ENCODE measurements at regions not wholly inside any gene's neighbourhood (a gene's known extent, or its start where the extent isn't known, plus 50 kb on each side); places are given as distances from the start of the nearest gene placed in this dataset.

DNA sequence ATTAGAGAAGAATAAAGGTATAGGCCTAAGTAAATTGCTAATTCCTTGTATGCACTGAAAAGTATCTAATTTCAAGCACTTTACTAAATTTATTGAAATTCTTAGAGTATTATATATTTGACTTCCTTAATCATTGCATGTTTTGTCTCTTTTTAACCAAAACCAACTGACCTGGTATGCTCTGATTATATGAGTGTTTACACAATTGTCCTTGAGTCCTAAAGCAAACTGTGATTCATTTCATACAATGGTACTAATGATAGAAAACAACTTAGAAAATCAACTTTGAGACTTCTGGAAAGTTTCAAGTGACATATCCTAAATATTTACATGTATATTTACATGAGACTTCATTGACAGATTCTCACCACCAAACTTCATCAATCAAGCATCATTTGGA, 1177.1 kb downstream of the ADGRL3 start:
- TF ChIP-seq, protein P1, sequence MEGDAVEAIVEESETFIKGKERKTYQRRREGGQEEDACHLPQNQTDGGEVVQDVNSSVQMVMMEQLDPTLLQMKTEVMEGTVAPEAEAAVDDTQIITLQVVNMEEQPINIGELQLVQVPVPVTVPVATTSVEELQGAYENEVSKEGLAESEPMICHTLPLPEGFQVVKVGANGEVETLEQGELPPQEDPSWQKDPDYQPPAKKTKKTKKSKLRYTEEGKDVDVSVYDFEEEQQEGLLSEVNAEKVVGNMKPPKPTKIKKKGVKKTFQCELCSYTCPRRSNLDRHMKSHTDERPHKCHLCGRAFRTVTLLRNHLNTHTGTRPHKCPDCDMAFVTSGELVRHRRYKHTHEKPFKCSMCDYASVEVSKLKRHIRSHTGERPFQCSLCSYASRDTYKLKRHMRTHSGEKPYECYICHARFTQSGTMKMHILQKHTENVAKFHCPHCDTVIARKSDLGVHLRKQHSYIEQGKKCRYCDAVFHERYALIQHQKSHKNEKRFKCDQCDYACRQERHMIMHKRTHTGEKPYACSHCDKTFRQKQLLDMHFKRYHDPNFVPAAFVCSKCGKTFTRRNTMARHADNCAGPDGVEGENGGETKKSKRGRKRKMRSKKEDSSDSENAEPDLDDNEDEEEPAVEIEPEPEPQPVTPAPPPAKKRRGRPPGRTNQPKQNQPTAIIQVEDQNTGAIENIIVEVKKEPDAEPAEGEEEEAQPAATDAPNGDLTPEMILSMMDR (conservative IDR thresholded peaks at IDR 0.05; ENCODE audit: low read length), result no peak
- no peak for TF ChIP-seq EZH2phosphoT487 (IDR thresholded peaks at IDR 0.05; ENCODE audit: borderline replicate concordance, low read depth, low read length)

Data from OCI-LY7 (cell line).